Glutamatergic neuron (in vitro differentiated cells): ENCODE measurements at regions not wholly inside any gene's neighbourhood (a gene's known extent, or its start where the extent isn't known, plus 50 kb on each side); places are given as distances from the start of the nearest gene placed in this dataset.

Experiments
- DNase-seq: peaks from one replicate; pipeline ENCODE4 v3.0.0; 2022
- H3K27ac Mint-ChIP-seq: one replicate; pipeline ENCODE4 v1.8.0; 2020; ENCODE audit warnings: mild to moderate bottlenecking, mixed read lengths, inconsistent platforms; ENCODE audit not compliant: unreplicated experiment
- H3K27me3 Mint-ChIP-seq: one replicate; pipeline ENCODE4 v1.8.0; 2020; ENCODE audit warnings: mild to moderate bottlenecking, moderate library complexity, mixed read lengths, inconsistent platforms; ENCODE audit not compliant: unreplicated experiment
- H3K36me3 Mint-ChIP-seq: one replicate; pipeline ENCODE4 v1.8.0; 2020; ENCODE audit warnings: mild to moderate bottlenecking, mixed read lengths, inconsistent platforms; ENCODE audit not compliant: unreplicated experiment
- H3K4me1 Mint-ChIP-seq: one replicate; pipeline ENCODE4 v1.8.0; 2020; ENCODE audit warnings: mild to moderate bottlenecking, low read depth, mixed read lengths, inconsistent platforms; ENCODE audit not compliant: unreplicated experiment
- H3K4me3 Mint-ChIP-seq: one replicate; pipeline ENCODE4 v1.8.0; 2020; ENCODE audit warnings: mild to moderate bottlenecking, mixed read lengths, inconsistent platforms; ENCODE audit not compliant: unreplicated experiment
- H3K9me3 Mint-ChIP-seq: one replicate; pipeline ENCODE4 v1.8.0; 2020; ENCODE audit warnings: mild to moderate bottlenecking, moderate library complexity, mixed read lengths, inconsistent platforms; ENCODE audit not compliant: unreplicated experiment
- TF ChIP-seq, protein P1 (sequence below): fragments of 200-600 bp; sonication (generic); IDR thresholded peaks from one replicate; pipeline ENCODE4 v1.5.0; 2021; ENCODE audit not compliant: partially characterized antibody, unreplicated experiment

GRCh38 chr20:11168026-11168425, 494.2 kb upstream of the JAG1 start:
- no peak for DNase-seq
- H3K36me3 Mint-ChIP-seq, result no peaks in the 10 kb centered on the region
- H3K27me3 Mint-ChIP-seq, result no peaks in the 10 kb centered on the region
- no peak overlapping the region for H3K4me3 Mint-ChIP-seq
- no peaks in the 10 kb centered on the region for H3K4me1 Mint-ChIP-seq
- TF ChIP-seq, protein P1, sequence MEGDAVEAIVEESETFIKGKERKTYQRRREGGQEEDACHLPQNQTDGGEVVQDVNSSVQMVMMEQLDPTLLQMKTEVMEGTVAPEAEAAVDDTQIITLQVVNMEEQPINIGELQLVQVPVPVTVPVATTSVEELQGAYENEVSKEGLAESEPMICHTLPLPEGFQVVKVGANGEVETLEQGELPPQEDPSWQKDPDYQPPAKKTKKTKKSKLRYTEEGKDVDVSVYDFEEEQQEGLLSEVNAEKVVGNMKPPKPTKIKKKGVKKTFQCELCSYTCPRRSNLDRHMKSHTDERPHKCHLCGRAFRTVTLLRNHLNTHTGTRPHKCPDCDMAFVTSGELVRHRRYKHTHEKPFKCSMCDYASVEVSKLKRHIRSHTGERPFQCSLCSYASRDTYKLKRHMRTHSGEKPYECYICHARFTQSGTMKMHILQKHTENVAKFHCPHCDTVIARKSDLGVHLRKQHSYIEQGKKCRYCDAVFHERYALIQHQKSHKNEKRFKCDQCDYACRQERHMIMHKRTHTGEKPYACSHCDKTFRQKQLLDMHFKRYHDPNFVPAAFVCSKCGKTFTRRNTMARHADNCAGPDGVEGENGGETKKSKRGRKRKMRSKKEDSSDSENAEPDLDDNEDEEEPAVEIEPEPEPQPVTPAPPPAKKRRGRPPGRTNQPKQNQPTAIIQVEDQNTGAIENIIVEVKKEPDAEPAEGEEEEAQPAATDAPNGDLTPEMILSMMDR, result no peak
- H3K9me3 Mint-ChIP-seq, result no peaks in the 10 kb centered on the region
- H3K27ac Mint-ChIP-seq, result no peak overlapping the region

- H3K27ac Mint-ChIP-seq, result no peak overlapping the region
- DNase-seq, result no peak
- TF ChIP-seq, protein P1, result no peak
These were observed 496.2 kb upstream of the JAG1 start for GRCh38 chr20:11170025-11170424.

DNA sequence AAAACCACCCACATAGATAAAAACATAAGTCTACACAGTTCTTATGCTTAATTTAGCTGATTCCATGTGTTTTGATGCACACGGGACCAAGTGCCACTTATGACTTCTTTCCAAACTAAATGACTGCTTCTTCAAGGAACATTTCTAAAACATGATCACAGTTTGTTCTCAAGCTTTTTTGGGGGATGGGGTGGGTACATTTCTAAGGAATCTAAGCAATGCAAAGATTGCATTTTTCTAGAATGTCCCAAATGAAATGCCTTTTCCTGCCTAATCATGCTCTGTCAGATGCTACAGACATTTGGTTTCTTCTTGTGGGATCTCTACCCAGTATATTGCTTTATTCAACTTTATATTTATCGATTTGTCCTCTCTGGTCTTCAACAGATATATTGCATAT, 496.8 kb upstream of the JAG1 start:
- Mint-ChIP-seq H3K4me3 (no peak overlapping the region), H3K36me3 (no peaks in the 10 kb centered on the region), H3K9me3 (no peaks in the 10 kb centered on the region), H3K27ac (no peak overlapping the region), H3K27me3 (no peaks in the 10 kb centered on the region), H3K4me1 (no peaks in the 10 kb centered on the region)
- DNase-seq, result no peak
- TF ChIP-seq, protein P1, result no peak

More at GRCh38 chr20:11170025-11170424, 496.2 kb upstream of the JAG1 start:
- Mint-ChIP-seq H3K9me3 (no peaks in the 10 kb centered on the region), H3K4me1 (no peaks in the 10 kb centered on the region), H3K36me3 (no peaks in the 10 kb centered on the region), H3K27me3 (no peaks in the 10 kb centered on the region), H3K4me3 (no peak overlapping the region)

DNA sequence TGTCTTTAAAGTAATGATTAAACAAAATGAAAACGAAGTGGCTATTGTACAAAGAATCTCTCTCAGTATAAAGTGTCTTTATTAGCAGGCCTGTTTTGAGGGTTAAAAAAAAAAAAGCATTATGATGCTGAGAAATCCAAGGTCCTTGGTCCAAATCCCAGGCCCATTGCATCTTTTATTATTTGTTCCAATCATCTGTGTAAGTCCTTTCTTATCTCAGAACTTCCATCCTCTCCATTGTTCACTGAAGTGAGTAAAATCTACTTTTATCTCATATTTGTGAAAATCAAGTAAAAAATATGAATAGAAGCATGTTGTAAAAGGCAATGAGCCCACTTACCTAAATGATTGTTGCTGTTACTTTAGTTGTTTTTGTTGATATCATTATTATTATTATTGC, 499.1 kb upstream of the JAG1 start:
- Mint-ChIP-seq H3K4me1 (no peaks in the 10 kb centered on the region), H3K36me3 (no peaks in the 10 kb centered on the region), H3K9me3 (no peaks in the 10 kb centered on the region), H3K4me3 (no peak overlapping the region), H3K27ac (no peak overlapping the region), H3K27me3 (no peaks in the 10 kb centered on the region)
- DNase-seq, result no peak
- TF ChIP-seq, protein P1, result no peak

GRCh38 chr20:11173916-11174315, 500.1 kb upstream of the JAG1 start:
- no peaks in the 10 kb centered on the region for H3K9me3 Mint-ChIP-seq
- no peak overlapping the region for H3K27ac Mint-ChIP-seq
- H3K4me3 Mint-ChIP-seq, result no peak overlapping the region
- DNase-seq, result no peak
- H3K36me3 Mint-ChIP-seq, result no peaks in the 10 kb centered on the region
- TF ChIP-seq, protein P1, result no peak
- no peaks in the 10 kb centered on the region for H3K4me1 Mint-ChIP-seq
- no peaks in the 10 kb centered on the region for H3K27me3 Mint-ChIP-seq
